ENCODE measurements at regions not wholly inside any gene's neighbourhood (a gene's known extent, or its start where the extent isn't known, plus 50 kb on each side); places are given as distances from the start of the nearest gene placed in this dataset.

GRCh38 chr11:121797496-121797895 is 318.5 kb downstream of the BLID start:
- DNase-seq (ENCODE audit: low read depth): no peak

- DNase-seq (ENCODE audit: low read depth): no peak
Measured at GRCh38 chr11:121795174-121795573, 320.8 kb downstream of the BLID start.

GRCh38 chr11:121794671-121795141 is 321.3 kb downstream of the BLID start:
- no peak for DNase-seq (ENCODE audit: low read depth)

- no peak for DNase-seq (ENCODE audit: low read depth)
Measured at GRCh38 chr11:121793916-121794315, 322.1 kb downstream of the BLID start.

- no peak for DNase-seq (ENCODE audit: low read depth)
Measured at GRCh38 chr11:121793291-121793690, 322.7 kb downstream of the BLID start.

- DNase-seq (ENCODE audit: low read depth): no peak
Measured at GRCh38 chr11:121792185-121792584, 323.8 kb downstream of the BLID start.

GRCh38 chr11:121790430-121790829 is 325.6 kb downstream of the BLID start:
- no peak for DNase-seq (ENCODE audit: low read depth)

GRCh38 chr11:121780971-121781370 is 328.2 kb upstream of the SORL1-AS1 start:
- DNase-seq (ENCODE audit: low read depth): no peak

- no peak for DNase-seq (ENCODE audit: low read depth)
Measured at GRCh38 chr11:121777056-121777455, 324.3 kb upstream of the SORL1-AS1 start.

GRCh38 chr11:121775276-121775675 is 322.5 kb upstream of the SORL1-AS1 start:
- no peak for DNase-seq (ENCODE audit: low read depth)

- DNase-seq (ENCODE audit: low read depth): no peak
Measured at GRCh38 chr11:121773076-121773475, 320.3 kb upstream of the SORL1-AS1 start.

- no peak for DNase-seq (ENCODE audit: low read depth)
Measured at GRCh38 chr11:121770939-121771595, 318.3 kb upstream of the SORL1-AS1 start.

- DNase-seq (ENCODE audit: low read depth): no peak
Measured at GRCh38 chr11:121769191-121769590, 316.4 kb upstream of the SORL1-AS1 start.

- no peak for DNase-seq (ENCODE audit: low read depth)
Measured at GRCh38 chr11:121767433-121767832, 314.7 kb upstream of the SORL1-AS1 start.

GRCh38 chr11:121766991-121767390 is 314.2 kb upstream of the SORL1-AS1 start:
- no peak for DNase-seq (ENCODE audit: low read depth)

- DNase-seq (ENCODE audit: low read depth): no peak
Measured at GRCh38 chr11:121766166-121766565, 313.4 kb upstream of the SORL1-AS1 start.

- DNase-seq (ENCODE audit: low read depth): no peak
Measured at GRCh38 chr11:121763526-121763925, 310.8 kb upstream of the SORL1-AS1 start.

- DNase-seq (ENCODE audit: low read depth): no peak
Measured at GRCh38 chr11:121762820-121763219, 310.1 kb upstream of the SORL1-AS1 start.

- DNase-seq (ENCODE audit: low read depth): no peak
Measured at GRCh38 chr11:121761186-121761585, 308.4 kb upstream of the SORL1-AS1 start.

GRCh38 chr11:121757480-121758125 is 304.8 kb upstream of the SORL1-AS1 start:
- peak; percentile 44 for DNase-seq (ENCODE audit: low read depth)

- no peak for DNase-seq (ENCODE audit: low read depth)
Measured at GRCh38 chr11:121755906-121756305, 303.1 kb upstream of the SORL1-AS1 start.

GRCh38 chr11:121755191-121755590 is 302.4 kb upstream of the SORL1-AS1 start:
- DNase-seq (ENCODE audit: low read depth): no peak

- DNase-seq (ENCODE audit: low read depth): no peak
Measured at GRCh38 chr11:121754598-121754997, 301.8 kb upstream of the SORL1-AS1 start.

Data from HT1080 (cell line).